ENCODE measurements at regions not wholly inside any gene's neighbourhood (a gene's known extent, or its start where the extent isn't known, plus 50 kb on each side); places are given as distances from the start of the nearest gene placed in this dataset.
"Not testable (repeated sequence)": the region's sequence is repeated elsewhere in the genome, so short reads cannot be mapped to it uniquely, and the experiment has no call there.

GRCh38 chr11:71182791-71183677 lies 69.3 kb downstream of the SHANK2 start:
- DNase-seq (ENCODE audit: low read depth in 2 of 3, low spot score in 1 of 3) = no peak

DNA sequence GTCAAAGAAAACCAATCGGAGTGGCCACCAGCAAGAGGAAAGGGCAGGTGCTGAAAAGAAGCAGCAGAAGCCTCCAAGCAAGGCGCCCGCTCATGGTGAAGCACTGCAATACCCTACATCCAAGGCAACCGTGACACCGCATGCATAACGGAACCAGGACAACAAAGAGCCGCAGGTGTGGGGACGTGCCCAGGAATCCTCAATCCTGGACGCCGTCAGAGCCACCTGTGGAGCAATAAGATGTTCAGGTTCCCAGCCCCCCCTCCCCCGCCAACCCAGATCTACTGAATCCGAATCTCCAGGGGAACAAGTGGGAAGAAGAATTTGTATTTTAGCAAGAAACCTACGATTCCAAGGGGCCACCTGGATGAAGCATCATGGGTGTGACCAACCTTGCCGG lies 70.8 kb downstream of the SHANK2 start:
- DNase-seq (ENCODE audit: low read depth in 2 of 3, low spot score in 1 of 3) = no peak

GRCh38 chr11:71180694-71181470 lies 71.5 kb downstream of the SHANK2 start:
- no peak for DNase-seq (ENCODE audit: low read depth in 2 of 3, low spot score in 1 of 3)

DNA sequence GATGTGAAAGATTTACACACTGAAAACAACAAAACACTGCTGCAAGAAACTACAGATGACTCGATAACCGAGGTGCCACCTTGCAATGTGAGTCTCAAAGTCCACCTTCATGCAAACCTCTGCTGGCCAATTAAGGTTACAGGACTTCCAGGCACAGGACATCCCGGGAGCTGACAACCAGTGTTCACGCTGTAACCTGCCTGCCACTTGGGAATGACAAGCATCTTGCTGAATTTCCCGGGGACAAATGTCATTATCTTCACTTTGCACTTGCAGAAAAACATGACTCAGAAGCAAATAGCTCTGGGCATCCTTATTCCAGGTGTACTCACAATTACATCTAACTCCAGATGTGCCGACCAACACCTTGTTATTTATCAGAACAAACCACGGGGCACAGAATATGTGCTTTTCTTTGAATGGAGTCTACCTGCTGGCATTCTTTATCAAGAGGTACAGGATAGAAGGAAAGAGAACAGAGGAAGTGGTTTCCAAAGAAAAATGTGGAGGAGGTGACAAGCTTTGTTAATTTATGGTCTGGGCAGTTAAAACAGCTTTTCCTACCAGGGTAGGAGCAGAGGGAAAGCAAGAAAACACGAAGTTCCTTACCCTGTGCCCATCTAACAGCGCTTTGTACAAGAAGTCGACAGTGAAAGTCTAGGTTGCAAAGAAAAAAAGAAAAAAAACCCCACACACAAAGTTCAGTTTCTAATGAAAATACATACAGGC lies 72.3 kb downstream of the SHANK2 start:
- no peak for DNase-seq (ENCODE audit: low read depth in 2 of 3, low spot score in 1 of 3)

DNA sequence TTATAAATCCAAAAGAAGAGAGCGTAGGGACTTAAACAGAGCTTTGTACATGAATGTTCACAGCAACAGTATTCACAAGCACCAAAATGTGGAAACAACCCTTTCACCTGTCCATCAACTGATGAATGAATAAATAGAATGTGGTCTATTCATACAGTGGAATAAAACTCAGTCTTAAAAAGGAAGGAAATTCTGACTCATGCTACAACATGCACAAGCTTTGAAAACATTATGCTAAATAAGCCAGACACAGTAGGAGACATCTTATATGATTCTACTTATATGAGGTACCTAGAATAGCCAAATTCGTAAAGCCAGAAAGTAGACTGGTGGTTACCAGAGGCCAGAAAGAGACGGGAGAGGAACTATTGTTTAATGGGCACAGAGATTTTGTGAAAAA lies 74.3 kb downstream of the SHANK2 start:
- no peak for DNase-seq (ENCODE audit: low read depth in 2 of 3, low spot score in 1 of 3)

DNA sequence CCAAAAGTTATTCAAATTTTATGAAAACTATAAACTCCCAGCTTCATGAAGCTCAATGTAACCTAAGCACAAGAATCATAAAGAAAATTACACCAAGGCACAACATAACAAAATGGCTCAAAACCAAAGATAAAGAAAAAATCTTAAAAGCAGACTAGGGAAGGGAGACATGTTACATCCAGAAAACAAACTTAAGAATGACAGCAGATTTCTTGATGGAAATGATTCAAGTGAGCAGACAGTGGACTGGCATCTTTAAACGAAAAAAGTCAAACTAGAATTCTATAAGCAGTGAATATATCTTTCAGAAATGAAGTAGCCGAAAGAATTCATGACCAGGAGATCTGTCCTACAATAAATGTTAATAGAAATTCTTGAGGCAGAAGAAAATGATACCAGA lies 75.6 kb downstream of the SHANK2 start:
- no peak for DNase-seq (ENCODE audit: low read depth in 2 of 3, low spot score in 1 of 3)

GRCh38 chr11:71173709-71174108 lies 78.7 kb downstream of the SHANK2 start:
- no peak for DNase-seq (ENCODE audit: low read depth in 2 of 3, low spot score in 1 of 3)

DNA sequence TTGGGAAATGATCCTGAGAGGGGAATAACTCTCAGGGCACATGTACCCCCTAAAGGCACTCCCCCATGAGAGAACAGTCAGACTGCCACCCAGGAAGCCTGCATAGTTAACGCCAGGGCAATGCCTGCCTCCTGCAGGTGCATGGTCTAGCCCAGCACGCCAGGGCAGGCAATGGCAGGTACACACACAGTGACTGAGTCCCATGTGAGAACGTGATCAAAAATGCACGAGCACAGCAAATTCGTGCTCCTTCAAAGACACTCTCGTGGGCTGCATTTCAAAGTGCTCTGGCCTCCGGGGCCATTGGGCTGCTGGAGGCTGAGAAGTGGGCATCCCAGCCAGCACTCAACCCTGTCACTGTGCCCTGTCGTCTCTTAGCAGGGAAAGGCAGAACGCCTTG lies 79.7 kb downstream of the SHANK2 start:
- DNase-seq (ENCODE audit: low read depth in 2 of 3, low spot score in 1 of 3) = no peak

- DNase-seq (ENCODE audit: low read depth in 2 of 3, low spot score in 1 of 3) = no peak
Observed at GRCh38 chr11:71171576-71171975, 80.8 kb downstream of the SHANK2 start.

- no peak for DNase-seq (ENCODE audit: low read depth in 2 of 3, low spot score in 1 of 3)
Observed at GRCh38 chr11:71170624-71171423, 81.6 kb downstream of the SHANK2 start.

DNA sequence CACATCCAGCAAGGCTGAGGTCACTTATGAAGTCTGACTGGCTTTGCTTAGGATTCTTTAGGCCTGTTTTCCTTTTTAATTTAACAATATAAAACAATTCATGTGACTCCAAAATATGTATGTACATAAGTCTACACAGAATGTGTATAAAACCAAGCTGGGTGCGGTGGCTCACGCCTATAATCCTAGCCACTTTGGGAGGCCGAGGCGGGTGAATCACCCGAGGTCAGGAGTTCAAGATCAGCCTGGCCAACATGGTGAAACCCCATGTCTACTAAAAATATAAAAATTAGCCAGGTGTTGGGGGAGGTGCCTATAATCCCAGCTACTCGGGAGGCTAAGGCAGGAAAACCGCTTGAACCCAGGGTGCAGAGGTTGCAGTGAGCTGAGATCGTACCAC lies 83.1 kb downstream of the SHANK2 start:
- DNase-seq (ENCODE audit: low read depth in 2 of 3, low spot score in 1 of 3) = no peak

GRCh38 chr11:71167814-71168213 lies 84.6 kb downstream of the SHANK2 start:
- not testable (repeated sequence) for DNase-seq (ENCODE audit: low read depth in 2 of 3, low spot score in 1 of 3)

- DNase-seq (ENCODE audit: low read depth in 2 of 3, low spot score in 1 of 3) = no peak
Observed at GRCh38 chr11:71165771-71166170, 86.6 kb downstream of the SHANK2 start.

GRCh38 chr11:71164621-71165020 lies 87.8 kb downstream of the SHANK2 start:
- no peak for DNase-seq (ENCODE audit: low read depth in 2 of 3, low spot score in 1 of 3)

- DNase-seq (ENCODE audit: low read depth in 2 of 3, low spot score in 1 of 3) = no peak
Observed at GRCh38 chr11:71164186-71164585, 88.2 kb downstream of the SHANK2 start.

GRCh38 chr11:71163371-71163770 lies 89.0 kb downstream of the SHANK2 start:
- no peak for DNase-seq (ENCODE audit: low read depth in 2 of 3, low spot score in 1 of 3)

DNA sequence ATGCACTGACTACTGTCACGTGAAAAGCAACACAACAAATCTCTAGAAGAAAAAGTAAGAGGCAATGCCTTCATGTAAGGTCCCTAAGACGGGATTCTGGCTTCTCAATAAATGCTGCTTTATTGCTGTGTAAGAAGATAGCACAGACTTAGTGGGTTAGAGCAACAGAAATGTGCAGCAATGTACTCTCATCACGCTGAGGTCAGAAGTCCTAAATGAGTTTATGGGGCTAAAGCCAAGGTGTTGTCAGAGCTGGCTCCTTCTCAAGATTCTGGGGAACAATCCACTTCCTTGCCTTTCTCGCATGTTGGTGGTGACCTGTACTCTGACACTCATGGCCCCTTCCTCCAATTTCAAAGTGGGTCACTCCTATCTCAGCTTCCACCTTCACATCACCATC lies 93.4 kb downstream of the SHANK2 start:
- DNase-seq (ENCODE audit: low read depth in 2 of 3, low spot score in 1 of 3) = no peak

GRCh38 chr11:71157676-71158075 lies 94.7 kb downstream of the SHANK2 start:
- DNase-seq (ENCODE audit: low read depth in 2 of 3, low spot score in 1 of 3) = not testable (repeated sequence)

DNA sequence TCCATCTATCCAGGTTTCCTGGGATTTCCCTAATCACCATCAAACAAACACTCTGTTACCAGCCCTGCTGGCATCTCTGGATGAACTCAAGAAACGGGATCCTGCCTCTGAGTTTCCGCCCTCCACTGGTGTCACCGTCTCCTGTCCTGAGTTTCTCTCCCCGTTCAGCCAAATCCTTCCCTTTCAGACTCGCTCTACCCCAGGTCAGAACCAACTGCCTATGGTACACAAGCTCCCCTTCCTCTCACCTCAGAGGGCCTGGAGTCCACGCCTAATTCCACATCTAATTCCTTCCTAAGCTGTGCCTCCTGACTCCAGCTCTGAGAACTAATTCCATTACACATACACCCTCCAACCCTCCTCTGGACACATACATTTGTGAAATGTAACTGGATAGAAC lies 96.1 kb downstream of the SHANK2 start:
- no peak for DNase-seq (ENCODE audit: low read depth in 2 of 3, low spot score in 1 of 3)

DNA sequence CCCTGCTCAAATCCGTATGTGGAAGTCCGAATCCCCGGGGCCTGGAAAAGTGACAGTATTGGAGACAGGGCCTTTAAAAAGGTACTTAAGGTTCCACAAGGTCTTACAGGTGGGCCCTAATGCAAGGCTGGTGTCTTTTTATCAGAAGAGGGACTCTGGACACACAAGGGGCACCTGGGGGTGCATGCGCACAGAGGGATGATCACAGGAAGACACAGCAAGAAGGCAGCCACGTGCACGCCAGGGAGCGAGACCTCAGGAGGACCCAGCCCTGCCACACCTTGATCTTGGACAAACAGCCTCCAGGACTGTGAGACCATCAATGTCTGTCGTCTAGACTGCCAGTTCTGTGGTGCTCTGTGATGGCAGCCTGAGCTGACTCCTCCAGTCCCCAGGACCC lies 96.5 kb downstream of the SHANK2 start:
- DNase-seq (ENCODE audit: low read depth in 2 of 3, low spot score in 1 of 3) = no peak

DNA sequence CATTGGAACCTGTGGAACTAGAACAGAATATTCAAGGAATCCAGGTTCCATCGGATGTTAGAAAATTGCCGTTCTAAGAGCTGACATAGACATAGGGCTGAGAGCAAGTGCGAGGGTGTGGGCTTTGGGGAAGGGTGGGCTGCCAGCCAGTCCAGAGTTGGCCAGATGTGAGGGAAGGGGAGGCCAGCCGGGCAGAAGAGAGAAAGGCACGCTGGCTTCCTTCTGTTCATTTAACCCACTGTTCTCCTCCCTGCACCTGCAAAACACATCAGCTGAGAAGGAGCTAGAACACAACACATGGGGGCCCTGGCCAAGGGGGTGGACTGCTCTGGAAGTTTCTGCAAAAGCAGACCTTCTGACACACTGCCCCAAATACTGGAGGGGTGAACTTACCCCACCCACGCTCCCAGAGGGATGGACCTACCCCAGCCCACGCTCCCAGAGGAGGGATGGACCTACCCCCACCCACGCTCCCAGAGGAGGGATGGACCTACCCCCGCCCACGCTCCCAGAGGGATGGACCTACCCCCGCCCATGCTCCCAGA lies 98.0 kb downstream of the SHANK2 start:
- no peak for DNase-seq (ENCODE audit: low read depth in 2 of 3, low spot score in 1 of 3)
